GM19239 (cell line): ENCODE measurements at regions not wholly inside any gene's neighbourhood (a gene's known extent, or its start where the extent isn't known, plus 50 kb on each side); places are given as distances from the start of the nearest gene placed in this dataset.

Source experiments
- DNase-seq: peaks from one replicate; pipeline ENCODE4 v3.0.0; 2011; ENCODE audit warnings: low spot score; ENCODE audit not compliant: insufficient read length
- FAIRE-seq: peaks from 2 replicates; lab custom pipeline; 2011; peaks lifted over from hg19 to GRCh38; lab: Jason Lieb, UNC

GRCh38 chr20:60581606-60582115 lies 623.4 kb downstream of the CDH26 start:
- DNase-seq (no peak), FAIRE-seq (no peak)

GRCh38 chr20:60583741-60584140 lies 625.5 kb downstream of the CDH26 start:
- no peak for FAIRE-seq

GRCh38 chr20:60584221-60584620 lies 626.0 kb downstream of the CDH26 start:
- no peak for DNase-seq
- FAIRE-seq = no peak

More at GRCh38 chr20:60583741-60584140, 625.5 kb downstream of the CDH26 start:
- no peak for DNase-seq

- no peak for DNase-seq
- FAIRE-seq = no peak
These were observed 627.4 kb downstream of the CDH26 start for GRCh38 chr20:60585651-60586050.

- DNase-seq (no peak), FAIRE-seq (no peak)
These were observed 628.2 kb downstream of the CDH26 start for GRCh38 chr20:60586269-60587050.

GRCh38 chr20:60587986-60588385 lies 629.8 kb downstream of the CDH26 start:
- DNase-seq (no peak), FAIRE-seq (no peak)

- FAIRE-seq (no peak), DNase-seq (no peak)
These were observed 631.4 kb downstream of the CDH26 start for GRCh38 chr20:60589623-60590022.

GRCh38 chr20:60591172-60591799 lies 633.1 kb downstream of the CDH26 start:
- DNase-seq = no peak
- FAIRE-seq = no peak

GRCh38 chr20:60598528-60598927 lies 640.3 kb downstream of the CDH26 start:
- FAIRE-seq = no peak
- DNase-seq = no peak

- FAIRE-seq = no peak
- no peak for DNase-seq
These were observed 641.2 kb downstream of the CDH26 start for GRCh38 chr20:60599381-60599780.

GRCh38 chr20:60600036-60600435 lies 641.8 kb downstream of the CDH26 start:
- DNase-seq (no peak), FAIRE-seq (no peak)

GRCh38 chr20:60624066-60624465 lies 628.0 kb upstream of the CDH4 start:
- no peak for FAIRE-seq

GRCh38 chr20:60627751-60628565 lies 624.1 kb upstream of the CDH4 start:
- DNase-seq (no peak), FAIRE-seq (no peak)

More at GRCh38 chr20:60624066-60624465, 628.0 kb upstream of the CDH4 start:
- DNase-seq = no peak

- DNase-seq = no peak
- FAIRE-seq = no peak
These were observed 623.3 kb upstream of the CDH4 start for GRCh38 chr20:60628749-60629148.

GRCh38 chr20:60629206-60629605 lies 622.9 kb upstream of the CDH4 start:
- DNase-seq (no peak), FAIRE-seq (no peak)

- FAIRE-seq = no peak
- no peak for DNase-seq
These were observed 621.5 kb upstream of the CDH4 start for GRCh38 chr20:60630609-60631008.

- DNase-seq = no peak
- no peak for FAIRE-seq
These were observed 620.3 kb upstream of the CDH4 start for GRCh38 chr20:60631585-60632287.

GRCh38 chr20:60632391-60633262 lies 619.4 kb upstream of the CDH4 start:
- FAIRE-seq (no peak), DNase-seq (no peak)

GRCh38 chr20:60634491-60635172 lies 617.4 kb upstream of the CDH4 start:
- FAIRE-seq (no peak), DNase-seq (no peak)
